HS-27A (cell line): ENCODE measurements at regions not wholly inside any gene's neighbourhood (a gene's known extent, or its start where the extent isn't known, plus 50 kb on each side); places are given as distances from the start of the nearest gene placed in this dataset.
"Not testable (repeated sequence)": the region's sequence is repeated elsewhere in the genome, so short reads cannot be mapped to it uniquely, and the experiment has no call there.

Source experiments
- DNase-seq: peaks from one replicate; pipeline ENCODE4 v3.0.0-alpha.2; 2012; ENCODE audit warnings: low read depth, missing footprints

- not testable (repeated sequence) for DNase-seq
These were observed 213.2 kb downstream of the BANP start for GRCh38 chr16:88164196-88165039.

GRCh38 chr16:88165040-88165544, 213.9 kb downstream of the BANP start:
- DNase-seq: not testable (repeated sequence)

- not testable (repeated sequence) for DNase-seq
These were observed 214.4 kb downstream of the BANP start for GRCh38 chr16:88165683-88166082.

GRCh38 chr16:88166209-88166773, 215.1 kb downstream of the BANP start:
- not testable (repeated sequence) for DNase-seq

DNA sequence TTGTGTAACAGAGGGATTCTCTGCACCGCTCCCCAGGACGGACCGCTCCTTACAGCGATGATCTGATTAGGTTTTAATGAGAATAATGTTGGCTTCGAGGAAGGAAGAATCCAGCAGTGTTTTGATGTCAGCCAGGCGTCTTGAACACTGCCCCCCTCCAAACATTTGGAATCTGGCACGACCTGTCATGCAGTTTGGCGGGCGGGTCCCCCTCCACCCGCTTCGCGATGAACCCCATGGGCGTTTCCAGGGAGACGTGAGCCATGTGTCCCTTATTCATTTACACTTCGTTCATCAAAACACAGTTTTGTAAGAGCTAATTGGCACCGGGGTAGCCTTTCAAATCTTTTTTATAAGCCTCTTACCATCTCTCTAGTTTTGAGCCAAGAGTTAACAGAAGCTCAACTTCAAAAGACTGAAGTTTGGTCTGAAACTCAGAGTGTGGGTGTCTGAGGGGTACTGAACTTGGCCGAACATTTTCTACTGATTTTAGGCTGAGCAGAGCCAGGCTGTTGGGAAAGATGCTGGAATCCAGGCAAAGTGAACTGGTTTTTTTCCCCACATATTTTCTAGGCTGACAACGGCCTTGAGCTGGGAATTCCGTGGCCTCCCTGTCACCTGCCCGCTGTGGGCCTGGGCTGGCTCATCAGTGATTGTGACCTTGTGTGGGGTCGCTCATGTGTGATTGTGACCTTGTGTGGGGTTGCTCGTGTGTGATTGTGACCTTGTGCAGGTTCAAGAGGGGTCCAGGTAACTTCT, 214.8 kb upstream of the ZNF469 start:
- not testable (repeated sequence) for DNase-seq

GRCh38 chr16:88168557-88168949, 214.2 kb upstream of the ZNF469 start:
- DNase-seq: not testable (repeated sequence)

DNA sequence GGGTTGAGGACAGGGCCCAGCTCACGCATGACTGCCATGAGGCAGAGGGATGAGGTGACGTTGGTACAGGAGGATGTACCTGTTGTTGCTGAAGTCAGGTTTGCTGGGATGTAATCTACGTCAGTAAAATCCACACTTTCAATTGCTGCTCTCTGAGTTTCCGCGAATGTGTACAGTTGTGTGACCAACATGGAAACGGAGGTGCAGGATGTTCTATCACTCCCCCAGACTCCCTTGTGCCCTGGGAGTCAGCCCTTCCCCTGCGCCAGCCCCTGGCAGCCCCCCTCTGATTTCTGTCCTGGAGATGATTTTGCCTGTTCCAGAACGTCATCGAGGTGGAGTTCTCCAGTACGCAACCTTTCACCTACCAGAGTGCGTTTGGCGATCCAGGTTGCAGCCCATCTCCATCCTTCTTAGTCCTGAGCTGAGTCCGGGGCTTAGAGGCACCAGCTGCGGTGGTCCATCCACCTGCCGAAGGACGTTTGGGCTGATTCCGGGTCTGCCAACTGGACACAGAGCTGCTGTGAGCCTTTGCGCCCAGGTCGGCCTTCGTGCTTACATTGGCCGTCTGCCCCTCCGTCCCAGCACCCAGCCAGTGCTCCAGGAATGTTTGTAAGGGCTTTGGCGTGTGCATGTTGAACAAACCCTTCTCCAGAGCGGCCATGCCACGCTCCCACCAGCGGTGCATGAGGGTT, 213.5 kb upstream of the ZNF469 start:
- DNase-seq: not testable (repeated sequence)

GRCh38 chr16:88169831-88170165, 213.0 kb upstream of the ZNF469 start:
- not testable (repeated sequence) for DNase-seq

DNA sequence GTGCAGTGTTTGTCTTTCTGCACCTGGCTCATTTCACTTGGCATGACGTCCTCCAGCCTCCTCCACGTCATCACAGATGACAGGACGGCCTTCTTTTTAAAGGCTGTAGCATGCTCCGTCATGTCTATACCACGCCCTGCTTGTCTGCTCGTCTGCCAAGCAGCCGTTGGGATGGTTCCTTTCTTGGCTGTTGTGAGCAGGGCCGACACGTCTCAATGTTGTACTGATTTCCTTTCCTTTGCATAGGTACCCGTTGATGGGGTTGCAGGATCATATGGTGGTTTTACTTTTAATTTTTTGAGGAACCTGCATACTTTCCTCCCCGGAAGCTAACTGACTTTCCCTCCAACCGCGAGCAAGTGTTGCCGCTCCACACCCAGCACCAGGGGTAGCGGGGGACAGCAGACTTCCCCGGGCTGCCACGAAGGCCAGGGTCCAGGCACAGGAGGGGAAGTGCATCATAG, 212.2 kb upstream of the ZNF469 start:
- no peak for DNase-seq

DNA sequence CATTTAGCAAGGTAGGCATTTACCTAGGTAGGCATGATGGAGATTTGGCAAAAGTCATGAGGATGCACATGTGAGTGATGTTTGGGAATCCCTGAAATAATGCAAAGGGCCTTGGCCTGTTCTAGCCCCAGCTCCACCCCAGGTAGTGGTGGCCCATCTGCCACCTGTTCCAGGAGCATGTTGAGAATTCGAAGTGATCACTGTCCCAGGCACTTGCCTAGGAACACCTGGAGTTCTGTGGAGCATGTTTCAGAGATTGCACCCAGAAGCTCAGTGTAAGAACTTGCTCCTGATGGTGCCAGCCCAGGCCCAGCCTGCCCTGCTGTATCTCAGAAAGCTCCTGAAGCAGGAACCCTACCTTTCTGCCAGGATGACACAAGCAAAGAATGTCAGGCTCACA, 211.6 kb upstream of the ZNF469 start:
- not testable (repeated sequence) for DNase-seq

- not testable (repeated sequence) for DNase-seq
These were observed 206.6 kb upstream of the ZNF469 start for GRCh38 chr16:88176184-88176583.

GRCh38 chr16:88176591-88177180, 206.1 kb upstream of the ZNF469 start:
- DNase-seq: not testable (repeated sequence)

DNA sequence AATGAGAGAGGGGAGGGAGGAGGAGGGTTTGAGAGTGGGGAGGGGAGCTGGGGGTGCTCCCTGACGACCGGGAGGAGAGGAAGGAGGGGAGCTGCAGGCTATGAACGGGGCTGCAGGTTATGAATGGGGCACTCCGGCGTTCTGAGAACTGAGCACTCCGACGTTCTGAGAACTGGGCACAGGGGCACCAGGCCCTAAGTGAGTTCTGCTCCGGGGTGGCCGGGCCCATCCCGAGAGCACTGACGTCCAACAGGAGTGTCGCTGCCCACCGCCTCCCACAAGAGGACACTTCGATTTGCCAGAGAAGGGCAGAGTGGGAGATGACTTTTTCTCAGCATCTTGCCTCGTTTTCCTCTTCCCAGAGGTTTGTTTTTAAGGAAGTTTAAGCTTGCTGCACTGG, 204.5 kb upstream of the ZNF469 start:
- DNase-seq: not testable (repeated sequence)

GRCh38 chr16:88178896-88179295, 203.9 kb upstream of the ZNF469 start:
- DNase-seq: not testable (repeated sequence)

GRCh38 chr16:88182967-88183881, 199.5 kb upstream of the ZNF469 start:
- DNase-seq: not testable (repeated sequence)

DNA sequence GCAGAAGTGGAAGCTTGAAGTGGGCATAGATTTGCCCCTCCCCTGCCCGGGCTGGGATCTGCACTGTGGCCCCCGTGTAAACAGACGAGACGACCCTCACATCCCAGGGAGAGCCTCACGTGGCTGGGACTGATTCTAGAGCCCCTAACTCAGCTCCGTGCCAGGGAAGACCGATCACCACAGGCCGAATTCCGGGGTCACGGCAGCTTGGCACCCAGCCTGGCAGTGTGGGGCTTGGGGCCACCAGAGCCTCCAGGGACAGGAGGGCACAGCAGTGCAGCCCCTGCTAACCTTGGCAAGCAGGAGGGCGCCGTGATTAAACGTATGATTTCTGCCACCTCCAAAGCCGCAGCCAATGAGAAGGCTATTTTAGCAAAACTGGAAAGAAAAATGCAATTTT, 198.7 kb upstream of the ZNF469 start:
- not testable (repeated sequence) for DNase-seq

DNA sequence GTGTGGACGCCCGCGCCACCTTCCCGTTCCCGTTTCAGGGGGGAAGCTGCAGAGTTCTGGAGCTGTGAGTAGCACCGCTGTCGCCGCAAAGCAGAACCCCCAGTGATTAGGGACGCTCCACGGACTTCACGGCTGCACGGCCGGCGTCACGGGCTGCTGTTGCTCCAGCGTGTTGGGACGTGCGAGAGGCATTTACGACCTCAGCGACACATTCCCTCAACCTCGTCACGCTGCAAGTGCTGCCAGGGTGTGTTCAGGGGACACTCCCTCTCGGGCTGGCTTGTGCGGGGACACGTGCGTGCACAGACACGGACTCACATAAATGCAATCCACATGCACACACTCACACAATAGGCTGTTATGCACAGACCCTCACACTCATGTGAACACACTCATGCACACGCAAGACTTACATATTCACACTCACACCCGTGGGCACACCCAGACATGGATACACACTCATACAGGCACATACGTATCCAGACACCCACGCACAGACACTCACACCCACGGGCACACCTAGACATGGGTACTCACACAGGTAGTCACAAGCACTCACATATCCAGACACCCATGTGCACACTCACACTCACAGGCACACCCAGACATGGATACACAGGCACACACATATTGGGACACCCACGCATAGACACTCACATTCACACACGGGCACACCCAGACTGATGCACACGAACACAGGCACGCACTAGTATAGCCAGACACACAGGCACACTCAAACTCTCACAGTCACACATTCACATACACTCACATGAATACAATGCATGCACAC, 198.0 kb upstream of the ZNF469 start:
- DNase-seq: not testable (repeated sequence)

DNA sequence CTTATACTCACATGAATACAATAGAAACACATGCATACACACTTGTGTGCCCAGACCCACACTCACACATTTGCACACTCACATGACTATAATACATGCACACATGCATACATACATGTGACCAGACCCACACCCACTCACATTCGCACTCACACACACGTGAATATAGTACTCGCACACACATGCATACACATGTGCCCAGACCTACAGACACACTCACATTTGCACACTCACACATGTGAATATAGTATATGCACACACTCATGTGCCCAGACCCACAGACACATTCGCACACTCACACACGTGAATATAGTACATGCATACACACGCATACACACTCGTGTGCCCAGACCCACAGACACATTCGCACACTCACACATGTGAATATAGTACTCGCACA, 197.4 kb upstream of the ZNF469 start:
- DNase-seq: not testable (repeated sequence)
